SK-N-SH (cell line): ENCODE measurements at regions not wholly inside any gene's neighbourhood (a gene's known extent, or its start where the extent isn't known, plus 50 kb on each side); places are given as distances from the start of the nearest gene placed in this dataset.

Experiments
- CTCF ChIA-PET: fragments of 300-600, 350-600 bp; formaldehyde crosslinking; extraction: SDS; loops from one replicate; lab custom pipeline; 2021; lab: Yijun Ruan, JAX
- POLR2A ChIA-PET: fragments of 350-600 bp; sonication (Branson Sonifier 250); formaldehyde crosslinking; extraction: SDS; loops from one replicate; lab custom pipeline; 2020; ENCODE audit warnings: antibody characterized with exemption, inconsistent platforms; lab: Yijun Ruan, JAX
- DNase-seq: peaks from one replicate; pipeline ENCODE4 v3.0.0; 2012
- H2AFZ ChIP-seq: fragments of 200-600 bp; sonication (generic); 2 replicates; pipeline ENCODE4 v1.8.1; 2016; ENCODE audit warnings: antibody characterized with exemption, mild to moderate bottlenecking, low read depth
- H3F3A ChIP-seq: fragments of 200-600 bp; sonication (generic); replicated peaks from 2 replicates; pipeline ENCODE3; 2016; ENCODE audit warnings: antibody characterized with exemption, mild to moderate bottlenecking; ENCODE audit not compliant: insufficient read depth
- H3K27ac ChIP-seq, 2 experiments: fragments of 200-500 bp in 1 of 2; fragments of 200-600 bp in 1 of 2; sonication (Bioruptor generic) in 1 of 2; sonication (generic), shearing (Covaris generic) in 1 of 2; 2 replicates each; pipeline versions ENCODE4 v1.5.1 to v1.6.1; 2014 to 2016; ENCODE audit warnings: low read depth in 2 of 2, inconsistent platforms in 1 of 2, low read length in 1 of 2, mild to moderate bottlenecking in 1 of 2, mixed read lengths in 1 of 2
- H3K27me3 ChIP-seq: fragments of 200-600 bp; sonication (generic), shearing (Covaris generic); 2 replicates; pipeline ENCODE4 v1.6.1; 2016; ENCODE audit warnings: mixed run types; ENCODE audit not compliant: insufficient read depth
- H3K36me3 ChIP-seq, 2 experiments: fragments of 200-500 bp in 1 of 2; fragments of 200-600 bp in 1 of 2; sonication (Bioruptor generic) in 1 of 2; sonication (generic) in 1 of 2; replicated peaks in 1 of 2; 2 replicates each; pipeline versions ENCODE3 to v1.5.1; 2014 to 2016; ENCODE audit warnings: low read length in 1 of 2, mild to moderate bottlenecking in 1 of 2; ENCODE audit not compliant: insufficient read depth in 2 of 2, control insufficient read depth in 1 of 2
- H3K4me1 ChIP-seq, 2 experiments: fragments of 200-500 bp in 1 of 2; fragments of 200-600 bp in 1 of 2; sonication (Bioruptor generic) in 1 of 2; sonication (generic), shearing (Covaris generic) in 1 of 2; 2 replicates each; pipeline versions ENCODE4 v1.5.1 to v1.6.1; 2014 to 2016; ENCODE audit warnings: low read depth in 1 of 2, low read length in 1 of 2, mixed run types in 1 of 2; ENCODE audit not compliant: insufficient read depth in 2 of 2, control insufficient read depth in 1 of 2
- H3K4me2 ChIP-seq: fragments of 200-600 bp; sonication (generic), shearing (Covaris generic); 2 replicates; pipeline ENCODE4 v1.6.1; 2017; ENCODE audit warnings: mixed run types
- H3K4me3 ChIP-seq, 2 experiments: fragments of 200-500 bp in 1 of 2; fragments of 200-600 bp in 1 of 2; sonication (Bioruptor generic) in 1 of 2; sonication (generic), shearing (Covaris generic) in 1 of 2; 2 replicates each; pipeline versions ENCODE4 v1.5.1 to v1.8.1; 2014 to 2016; ENCODE audit warnings: low read depth in 2 of 2, inconsistent platforms in 1 of 2, low read length in 1 of 2, mild to moderate bottlenecking in 1 of 2, mixed read lengths in 1 of 2, moderate library complexity in 1 of 2
- H3K79me2 ChIP-seq: fragments of 200-600 bp; sonication (generic); 2 replicates; pipeline ENCODE4 v1.8.1; 2017; ENCODE audit warnings: mild to moderate bottlenecking; ENCODE audit not compliant: insufficient read depth
- H3K9ac ChIP-seq: fragments of 200-600 bp; sonication (generic); 2 replicates; pipeline ENCODE4 v1.6.1; 2017; ENCODE audit warnings: mixed run types
- H3K9me2 ChIP-seq: fragments of 200-600 bp; sonication (generic); 2 replicates; pipeline ENCODE4 v1.6.1; 2017; ENCODE audit warnings: mixed run types
- H3K9me3 ChIP-seq: fragments of 200-600 bp; sonication (generic); 2 replicates; pipeline ENCODE4 v1.6.1; 2017; ENCODE audit warnings: mixed run types, mild to moderate bottlenecking, moderate library complexity
- H4K20me1 ChIP-seq: fragments of 200-600 bp; sonication (generic); 2 replicates; pipeline ENCODE4 v1.6.1; 2017; ENCODE audit warnings: mild to moderate bottlenecking, mixed run types; ENCODE audit not compliant: insufficient read depth
- ELF1 ChIP-seq: IDR thresholded peaks from 2 replicates; pipeline ENCODE4 v1.4.0; 2012
- EP300 ChIP-seq, 2 experiments: IDR thresholded peaks; 2 replicates each; pipeline versions ENCODE4 v1.4.0 to v1.6.1; 2012; ENCODE audit warnings: borderline replicate concordance in 1 of 2, low read depth in 1 of 2, low read length in 1 of 2
- EZH2phosphoT487 ChIP-seq: fragments of 200-600 bp; sonication (generic); IDR thresholded peaks from 2 replicates; pipeline ENCODE4 v1.6.1; 2017; ENCODE audit warnings: low read depth, mixed run types, mild to moderate bottlenecking, antibody characterized with exemption, moderate library complexity, borderline replicate concordance
- FOXJ3 ChIP-seq: sonication (generic); formaldehyde crosslinking; IDR thresholded peaks from 2 replicates; pipeline ENCODE4 v1.5.1; 2020; ENCODE audit warnings: mild to moderate bottlenecking, missing genetic modification reagents
- IRF3 ChIP-seq: fragments of 150-350 bp; IDR thresholded peaks from 2 replicates; pipeline ENCODE4 v1.6.1; 2016; ENCODE audit warnings: mild to moderate bottlenecking, low read depth, low read length
- JUND ChIP-seq: IDR thresholded peaks from 2 replicates; pipeline ENCODE4 v1.4.0; 2012
- MXI1 ChIP-seq: IDR thresholded peaks from 2 replicates; pipeline ENCODE4 v1.6.1; 2012; ENCODE audit warnings: mild to moderate bottlenecking, low read depth, low read length, improper control_type of control experiment
- NFIC ChIP-seq: IDR thresholded peaks from 2 replicates; pipeline ENCODE4 v1.4.0; 2012; ENCODE audit warnings: borderline replicate concordance
- PBX3 ChIP-seq: IDR thresholded peaks from 2 replicates; pipeline ENCODE4; 2012
- RCOR1 ChIP-seq: fragments of 150-350 bp; IDR thresholded peaks from 2 replicates; pipeline ENCODE4 v1.6.1; 2017; ENCODE audit warnings: antibody characterized with exemption, low read length
- REST ChIP-seq: IDR thresholded peaks from 2 replicates; pipeline ENCODE4 v1.6.1; 2012; ENCODE audit warnings: mild to moderate bottlenecking, low read depth, low read length, moderate library complexity
- SMC3 ChIP-seq: IDR thresholded peaks from 2 replicates; pipeline ENCODE4 v1.6.1; 2012; ENCODE audit warnings: low read depth, low read length, improper control_type of control experiment
- TAF1 ChIP-seq: IDR thresholded peaks from 2 replicates; pipeline ENCODE4 v1.6.1; 2012; ENCODE audit warnings: low read depth, mild to moderate bottlenecking, low read length, moderate library complexity, borderline replicate concordance
- TCF12 ChIP-seq: IDR thresholded peaks from 2 replicates; pipeline ENCODE4 v1.4.0; 2012
- TEAD4 ChIP-seq: IDR thresholded peaks from 2 replicates; pipeline ENCODE4 v1.4.0; 2012; ENCODE audit warnings: mild to moderate bottlenecking, borderline replicate concordance; ENCODE audit not compliant: insufficient read depth
- ZBTB33 ChIP-seq: IDR thresholded peaks from 2 replicates; pipeline ENCODE4 v1.4.0; 2012; ENCODE audit warnings: low read depth, borderline replicate concordance
- WGBS: methylation state at CpG from one replicate; pipeline ENCODE4 v1.1.6; 2017; ENCODE audit warnings: low lambda C conversion rate; 5-methylcytosine and 5-hydroxymethylcytosine counted together

- TF ChIP-seq NFIC (no peak), EP300 (IDR thresholded peaks at IDR 0.05; ENCODE audit: borderline replicate concordance in 1 of 2, low read depth in 1 of 2, low read length in 1 of 2) (no peak)
Measured at GRCh38 chr2:213227458-213227857, 56.8 kb upstream of the SPAG16 start (continued).

GRCh38 chr2:213228638-213229037 is 55.6 kb upstream of the SPAG16 start:
- no peak overlapping the region for H2AFZ ChIP-seq
- no peak for DNase-seq
- H3K4me3 ChIP-seq = no peak overlapping the region
- no peaks in the 10 kb centered on the region for H3K79me2 ChIP-seq
- CTCF ChIA-PET = no interaction called here
- TF ChIP-seq FOXJ3 (CRISPR knock-in tag) = no peak
- no peak for TF ChIP-seq MXI1
- no peak for TF ChIP-seq TEAD4
- TF ChIP-seq JUND = no peak
- no peak for TF ChIP-seq PBX3
- TF ChIP-seq ELF1 = no peak
- no peak for TF ChIP-seq REST
- no peak for TF ChIP-seq EZH2phosphoT487
- no peaks in the 10 kb centered on the region for H3F3A ChIP-seq
- H3K9me3 ChIP-seq = no peaks in the 10 kb centered on the region
- H3K9me2 ChIP-seq = no peaks in the 10 kb centered on the region
- H4K20me1 ChIP-seq = no peaks in the 10 kb centered on the region
- POLR2A ChIA-PET = no interaction called here
- 100% methylated on average over 1 of the region's 1 CpG for WGBS
- no peak overlapping the region for H3K4me2 ChIP-seq
- no peak overlapping the region for H3K27ac ChIP-seq
- H3K27me3 ChIP-seq = no peaks in the 10 kb centered on the region
- H3K9ac ChIP-seq = no peak overlapping the region
- no peaks in the 10 kb centered on the region for H3K36me3 ChIP-seq
- peaks cover 3 to 11% of the 10 kb centered on the region in 2 experiments; a peak in 3 of 4 replicates for H3K4me1 ChIP-seq

- Histone ChIP-seq H3K36me3 (no peaks in the 10 kb centered on the region), H4K20me1 (no peaks in the 10 kb centered on the region), H2AFZ (no peak overlapping the region), H3F3A (no peaks in the 10 kb centered on the region), H3K9ac (no peak overlapping the region), H3K4me1 (peaks cover 3 to 23% of the 10 kb centered on the region in 2 experiments; a peak in 3 of 4 replicates), H3K27me3 (no peaks in the 10 kb centered on the region), H3K9me3 (no peaks in the 10 kb centered on the region), H3K9me2 (no peaks in the 10 kb centered on the region), H3K4me2 (no peak overlapping the region), H3K79me2 (no peaks in the 10 kb centered on the region), H3K27ac (no peak overlapping the region), H3K4me3 (no peak overlapping the region)
- ChIA-PET CTCF (no interaction called here), POLR2A (no interaction called here)
- TF ChIP-seq TAF1 = no peak
- TF ChIP-seq ZBTB33 = no peak
- TF ChIP-seq SMC3 = no peak
- no peak for TF ChIP-seq RCOR1
- TF ChIP-seq ELF1 = no peak
- TF ChIP-seq TCF12 = no peak
- TF ChIP-seq PBX3 = no peak
- TF ChIP-seq EP300 (IDR thresholded peaks at IDR 0.05; ENCODE audit: borderline replicate concordance in 1 of 2, low read depth in 1 of 2, low read length in 1 of 2) = no peak
- TF ChIP-seq IRF3 = no peak
- WGBS = 93% methylated on average over 8 of the region's 8 CpGs
- no peak for DNase-seq
Measured at GRCh38 chr2:213229814-213230213, 54.5 kb upstream of the SPAG16 start.
